ENCODE measurements at regions not wholly inside any gene's neighbourhood (a gene's known extent, or its start where the extent isn't known, plus 50 kb on each side); places are given as distances from the start of the nearest gene placed in this dataset.

DNA sequence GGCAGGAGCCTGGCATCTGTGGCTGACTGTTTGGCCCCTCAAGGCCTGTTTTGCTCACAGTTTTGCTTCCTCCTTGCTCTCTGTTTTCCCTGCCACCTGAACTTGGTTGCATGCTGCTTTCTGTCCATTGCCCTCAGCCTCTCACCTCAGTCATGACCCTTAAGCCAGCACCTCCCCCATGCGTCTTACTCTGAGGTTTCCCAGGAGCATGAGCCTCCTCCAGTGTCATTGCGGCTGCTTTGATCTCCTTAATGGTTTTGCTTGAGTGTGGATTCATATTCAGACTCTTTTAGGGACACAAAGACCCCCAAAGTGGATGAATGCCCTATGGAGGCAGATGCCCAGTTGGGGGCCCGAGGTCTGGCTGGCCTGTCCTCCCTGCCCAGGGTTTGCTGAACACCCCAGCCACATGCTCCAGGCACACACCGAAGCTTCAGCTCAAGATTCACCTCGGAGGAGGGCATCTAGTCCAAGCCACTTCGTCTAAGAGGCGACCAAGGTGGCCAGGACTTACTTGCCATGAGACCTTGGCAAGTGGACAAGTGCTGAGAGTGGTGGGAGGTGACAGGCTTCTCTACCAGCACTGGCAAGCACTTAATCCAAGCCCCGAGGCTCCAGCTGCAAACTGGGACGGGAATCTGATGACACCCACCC, 95.4 kb upstream of the DIO3 start:
- no peak for DNase-seq (ENCODE audit: low read depth in 2 of 2)

DNA sequence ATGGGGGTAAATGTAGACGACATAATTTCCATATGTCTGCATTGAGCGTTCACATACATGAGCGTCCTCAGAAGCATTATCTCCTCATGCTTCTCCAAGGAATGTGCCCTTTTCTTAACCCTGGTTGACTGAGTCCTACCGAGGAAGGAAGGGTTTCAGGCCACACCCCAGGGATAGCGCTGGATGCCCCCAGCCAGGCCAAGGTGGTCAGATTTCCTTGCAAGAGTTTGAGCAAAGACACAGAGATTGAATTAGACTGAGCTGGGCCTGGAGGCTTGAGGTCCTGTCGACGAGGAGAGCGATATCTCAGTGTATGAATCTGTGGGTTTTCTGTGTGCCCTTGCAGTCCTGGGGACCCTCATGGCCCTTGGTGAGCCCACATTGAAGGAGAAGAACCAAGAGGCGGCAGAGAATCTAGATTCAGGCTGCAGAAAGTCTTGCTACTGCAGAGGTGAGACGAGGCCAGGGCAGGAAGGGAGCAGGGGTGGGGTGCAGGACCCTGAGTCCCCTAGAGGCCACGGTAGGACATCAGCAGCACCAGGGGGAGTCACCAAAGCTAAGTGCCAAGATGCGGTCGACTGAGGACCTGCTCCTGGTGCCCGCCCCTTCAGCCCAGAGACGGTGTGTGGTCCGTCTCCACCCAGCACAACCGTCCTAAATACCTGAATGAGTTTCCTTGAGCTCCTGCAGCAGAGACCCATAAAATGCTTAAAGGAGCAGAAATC, 94.7 kb upstream of the DIO3 start:
- no peak for DNase-seq (ENCODE audit: low read depth in 2 of 2)

DNA sequence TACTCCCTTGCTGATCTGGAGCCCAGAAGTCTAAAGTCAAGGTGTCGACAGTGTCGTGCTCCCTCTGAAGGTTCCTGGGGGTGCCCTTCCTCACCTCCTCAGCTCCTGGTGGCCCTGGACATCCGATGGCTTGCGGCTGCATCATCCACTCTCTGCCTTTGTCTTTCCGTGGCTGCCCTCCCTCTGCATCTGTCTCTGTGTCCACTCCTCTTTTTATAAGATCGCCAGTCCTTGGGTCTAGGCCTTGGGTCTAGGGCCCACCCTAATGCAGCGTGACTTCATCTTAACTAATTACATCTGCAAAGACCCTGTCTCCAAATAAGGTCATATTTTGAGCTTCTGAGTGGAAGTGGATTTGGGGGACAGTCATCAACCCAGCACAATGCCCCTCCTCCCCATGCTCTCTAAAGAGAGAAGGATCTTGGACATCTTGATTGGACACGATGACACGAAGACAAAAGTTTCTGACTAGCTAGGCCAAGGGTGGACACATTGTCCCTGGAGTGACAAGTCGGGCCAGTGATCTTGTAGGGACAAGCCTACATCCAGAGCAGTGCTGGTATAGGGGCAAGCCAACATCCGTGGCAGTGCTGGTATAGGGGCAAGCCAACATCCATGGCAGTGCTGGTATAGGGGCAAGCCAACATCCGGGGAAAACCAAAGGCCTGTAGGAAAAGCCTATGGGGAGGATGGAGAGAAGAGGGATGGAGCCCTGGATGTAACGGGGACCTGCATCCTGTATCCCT, 93.9 kb upstream of the DIO3 start:
- no peak for DNase-seq (ENCODE audit: low read depth in 2 of 2)

DNA sequence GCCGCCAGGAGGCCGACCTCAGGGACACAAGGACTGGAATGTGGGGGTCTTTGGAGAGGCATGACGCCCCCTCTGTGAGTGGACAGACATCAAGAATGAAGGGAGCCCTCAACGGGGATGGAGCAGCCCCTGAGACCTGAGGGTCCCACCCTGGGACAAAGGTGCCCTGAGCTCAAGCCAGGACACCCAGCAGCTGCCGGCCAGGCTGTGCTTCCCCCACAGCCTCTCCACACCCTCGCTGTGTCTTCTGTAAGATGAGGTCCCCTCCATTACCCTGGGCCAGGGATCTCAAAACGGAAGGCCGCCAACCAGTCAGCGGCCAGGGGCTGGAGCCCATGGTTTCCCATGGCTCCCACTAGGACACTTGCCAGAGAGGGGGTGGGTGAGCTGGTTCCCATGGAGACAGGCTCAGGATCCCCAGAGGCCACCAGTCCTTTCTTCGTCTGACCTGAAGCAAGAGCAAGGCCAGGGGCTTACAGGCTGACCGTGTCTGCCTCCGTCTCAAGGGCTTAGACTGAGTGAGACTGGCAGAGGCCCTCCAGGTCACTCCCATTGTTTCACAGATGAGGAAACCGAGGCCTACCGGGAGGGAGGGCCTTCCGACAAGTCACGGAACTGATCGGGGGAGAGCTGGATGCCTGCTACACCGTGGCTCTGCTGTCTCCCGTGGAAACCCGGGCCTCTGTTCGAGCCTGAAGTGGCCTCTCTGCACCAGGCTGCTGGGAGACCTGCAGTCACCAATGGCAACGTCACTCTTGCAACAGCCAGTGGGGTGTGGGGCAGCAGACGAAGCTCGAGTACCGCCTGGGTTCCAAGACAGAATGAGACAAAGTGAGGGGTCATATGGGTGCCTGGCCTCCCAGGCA, 91.7 kb upstream of the DIO3 start:
- DNase-seq (ENCODE audit: low read depth in 2 of 2) = no peak

DNA sequence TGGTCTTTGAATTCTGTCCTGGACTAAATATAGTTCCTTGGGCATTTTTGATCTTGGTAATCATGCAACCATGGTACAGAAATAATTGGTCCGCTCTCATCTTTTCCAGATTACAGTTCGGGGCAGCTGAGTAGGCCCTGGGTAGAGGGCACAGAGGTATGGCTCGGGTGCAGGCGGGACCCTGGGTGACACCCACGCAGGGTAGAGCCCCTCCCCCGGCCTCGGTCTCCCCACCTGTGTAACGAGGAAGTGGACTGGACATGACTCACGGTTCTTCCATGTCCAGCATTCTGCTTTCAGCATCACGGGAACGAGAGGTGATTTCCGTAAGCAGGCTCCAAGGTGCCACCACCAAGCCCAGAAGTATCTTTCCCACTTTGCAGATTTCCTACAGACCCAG, 91.0 kb upstream of the DIO3 start:
- DNase-seq (ENCODE audit: low read depth in 2 of 2) = no peak

DNA sequence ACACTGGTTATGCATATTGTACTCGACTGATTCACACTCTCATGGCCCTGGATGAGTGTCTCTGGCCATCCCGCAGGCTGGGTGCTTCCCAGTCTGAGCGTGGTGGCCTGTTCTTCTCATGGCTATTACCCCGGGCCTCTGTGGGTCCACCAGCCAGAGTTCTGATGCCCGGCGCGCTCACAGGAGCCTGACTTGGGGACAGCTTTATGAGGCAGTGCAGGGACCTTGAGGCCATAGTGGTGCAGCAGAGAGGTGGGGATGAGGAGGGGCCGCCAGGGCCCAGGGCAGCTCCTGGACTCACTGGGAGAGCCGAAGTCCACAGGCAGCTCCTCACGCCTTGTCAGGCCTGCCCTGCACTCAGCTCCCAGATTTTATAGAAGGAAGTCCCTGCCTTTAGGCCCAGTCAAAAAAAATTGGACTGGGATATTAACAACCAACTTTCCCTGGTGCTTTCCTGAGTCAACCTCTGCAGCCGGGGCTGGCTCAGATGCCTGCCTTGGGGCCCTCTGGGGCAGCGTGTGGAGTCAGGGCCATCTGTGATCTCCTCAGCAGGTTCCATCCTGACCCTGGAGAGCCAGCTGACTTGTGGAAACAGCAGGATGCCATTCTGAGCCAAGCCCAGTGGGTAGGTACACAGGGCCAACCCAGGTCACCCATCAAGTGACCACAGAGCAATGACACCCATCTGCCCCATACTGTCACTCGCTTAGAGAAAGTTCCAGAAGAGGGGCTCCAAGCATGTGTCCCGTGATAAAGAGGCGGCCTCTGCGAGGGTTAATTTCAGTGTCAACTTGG, 89.4 kb upstream of the DIO3 start:
- no peak for DNase-seq (ENCODE audit: low read depth in 2 of 2)

DNA sequence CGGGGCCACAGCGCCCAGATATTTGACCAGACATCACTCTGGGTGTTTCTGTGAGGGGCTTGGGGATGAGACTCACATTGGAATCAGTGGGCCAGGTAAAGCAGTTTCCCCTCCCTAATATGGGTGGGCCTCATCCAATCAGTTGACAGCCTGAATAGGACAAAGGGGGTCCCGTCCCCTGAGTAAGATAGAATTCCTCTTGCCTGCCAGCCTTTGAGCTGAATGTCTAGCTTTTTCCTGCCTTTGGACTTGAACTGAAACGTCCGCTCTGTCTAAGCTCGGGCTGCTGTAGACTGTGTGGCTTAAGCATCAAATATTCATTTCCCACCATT, 88.8 kb upstream of the DIO3 start:
- DNase-seq (ENCODE audit: low read depth in 2 of 2) = no peak

DNA sequence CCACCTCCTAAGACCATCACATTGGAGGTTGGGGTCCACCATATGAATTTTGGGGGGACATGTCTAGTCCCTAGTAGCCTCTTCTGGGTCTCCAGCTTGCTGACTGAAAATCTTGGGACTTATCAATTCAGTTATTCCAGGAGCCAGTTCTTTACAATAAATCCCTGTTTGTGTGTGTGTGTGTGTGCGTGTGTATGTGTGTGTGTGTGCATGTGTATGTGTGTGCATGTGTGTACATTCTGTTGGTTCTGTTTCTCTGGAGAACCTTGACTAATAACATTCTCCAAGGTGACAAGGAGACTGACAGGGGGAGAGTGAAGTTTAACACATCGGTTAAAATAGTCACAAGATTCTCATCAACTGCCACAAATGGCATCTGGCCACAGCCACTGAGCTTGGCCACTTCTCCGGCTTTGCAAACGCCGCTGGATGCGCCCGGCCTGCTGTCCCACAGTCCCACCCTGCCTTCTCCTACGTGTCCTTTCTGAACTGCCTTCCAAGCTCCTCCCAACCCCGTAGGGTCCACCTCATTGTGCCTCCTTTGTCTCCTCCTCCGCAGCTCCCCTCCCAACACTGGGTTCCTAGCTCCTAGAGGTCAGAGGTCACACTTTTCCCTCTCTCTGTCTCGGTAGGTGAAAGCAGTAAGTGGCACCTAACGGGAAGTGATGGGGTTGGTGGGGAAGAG, 88.1 kb upstream of the DIO3 start:
- no peak for DNase-seq (ENCODE audit: low read depth in 2 of 2)

DNA sequence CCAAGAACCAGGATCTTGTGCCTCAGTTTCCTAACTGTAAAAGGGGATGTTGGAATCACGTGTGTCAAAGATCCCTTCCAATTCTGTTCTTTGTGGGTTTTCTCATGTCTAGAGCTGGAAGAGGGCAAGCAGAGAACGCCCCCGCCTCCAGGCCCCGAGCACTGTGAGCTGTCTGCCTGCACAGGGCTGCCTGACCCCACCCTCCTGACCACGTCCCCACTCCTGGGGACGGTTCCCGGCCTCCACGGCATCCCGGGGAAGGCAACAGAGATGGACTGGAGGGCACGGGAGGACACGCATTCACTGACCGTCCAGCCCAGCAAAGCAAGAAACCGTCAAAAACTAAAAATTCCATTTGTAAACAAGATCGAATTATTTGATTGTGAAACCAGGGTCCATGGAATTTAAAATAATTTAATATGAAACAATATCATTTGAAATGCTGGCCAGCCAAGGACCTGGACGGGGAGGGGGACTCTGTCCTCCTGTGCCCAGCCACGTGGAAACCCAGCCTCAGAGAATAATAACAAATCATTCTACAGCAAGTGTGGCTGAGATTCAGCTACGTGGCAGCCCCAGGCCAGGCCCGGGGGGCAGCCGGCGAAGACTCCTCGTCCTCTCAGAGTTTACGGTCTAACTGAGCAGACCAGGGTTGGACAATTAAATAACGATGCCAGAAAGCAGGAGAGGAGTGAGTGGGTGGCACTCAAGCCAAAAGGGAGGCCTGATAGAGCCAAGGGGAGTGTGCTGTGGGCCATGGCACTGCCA, 87.3 kb upstream of the DIO3 start:
- DNase-seq (ENCODE audit: low read depth in 2 of 2) = no peak

DNA sequence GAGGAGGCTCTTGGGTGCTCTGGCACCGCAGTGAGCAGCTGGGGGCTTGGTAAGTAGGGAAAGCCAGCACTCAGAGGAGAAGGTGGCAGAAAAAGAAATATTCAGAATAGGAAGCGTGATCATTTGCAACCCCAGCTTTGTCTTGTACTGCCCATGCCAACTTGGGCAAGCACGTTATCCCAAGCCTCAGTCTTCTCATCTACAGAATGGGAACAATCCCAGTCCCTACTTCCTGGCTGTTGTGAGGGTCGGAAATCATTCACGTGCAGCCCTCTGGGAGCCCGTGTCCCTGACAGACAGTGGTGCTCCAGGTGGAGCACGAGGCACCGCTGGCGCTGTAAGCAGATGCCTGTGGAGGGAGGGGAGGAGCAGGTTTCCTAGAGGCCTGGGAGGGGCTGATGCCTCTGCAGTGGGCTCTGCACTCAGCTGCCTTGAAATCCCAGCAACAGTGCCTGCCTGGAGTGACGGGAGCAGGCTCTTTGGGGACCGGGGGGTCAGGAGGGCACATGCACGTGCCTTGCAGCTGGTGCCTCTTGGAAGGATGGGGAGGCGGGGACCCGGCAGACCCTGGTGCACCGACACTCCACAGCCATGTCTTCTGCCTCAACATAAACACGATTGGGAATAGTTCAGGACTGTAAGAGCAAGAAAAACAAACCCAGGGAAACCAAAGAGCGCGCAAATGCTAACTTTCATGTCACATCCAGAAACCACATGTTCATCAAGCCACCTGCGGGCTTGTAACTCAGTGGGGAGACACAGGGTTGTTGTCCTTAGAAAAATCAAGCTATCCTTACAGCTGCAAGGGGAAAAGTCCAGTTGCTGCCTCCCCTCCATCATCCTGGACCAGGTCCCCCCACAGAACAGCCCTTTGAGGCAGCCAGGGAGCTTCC, 86.5 kb upstream of the DIO3 start:
- no peak for DNase-seq (ENCODE audit: low read depth in 2 of 2)

DNA sequence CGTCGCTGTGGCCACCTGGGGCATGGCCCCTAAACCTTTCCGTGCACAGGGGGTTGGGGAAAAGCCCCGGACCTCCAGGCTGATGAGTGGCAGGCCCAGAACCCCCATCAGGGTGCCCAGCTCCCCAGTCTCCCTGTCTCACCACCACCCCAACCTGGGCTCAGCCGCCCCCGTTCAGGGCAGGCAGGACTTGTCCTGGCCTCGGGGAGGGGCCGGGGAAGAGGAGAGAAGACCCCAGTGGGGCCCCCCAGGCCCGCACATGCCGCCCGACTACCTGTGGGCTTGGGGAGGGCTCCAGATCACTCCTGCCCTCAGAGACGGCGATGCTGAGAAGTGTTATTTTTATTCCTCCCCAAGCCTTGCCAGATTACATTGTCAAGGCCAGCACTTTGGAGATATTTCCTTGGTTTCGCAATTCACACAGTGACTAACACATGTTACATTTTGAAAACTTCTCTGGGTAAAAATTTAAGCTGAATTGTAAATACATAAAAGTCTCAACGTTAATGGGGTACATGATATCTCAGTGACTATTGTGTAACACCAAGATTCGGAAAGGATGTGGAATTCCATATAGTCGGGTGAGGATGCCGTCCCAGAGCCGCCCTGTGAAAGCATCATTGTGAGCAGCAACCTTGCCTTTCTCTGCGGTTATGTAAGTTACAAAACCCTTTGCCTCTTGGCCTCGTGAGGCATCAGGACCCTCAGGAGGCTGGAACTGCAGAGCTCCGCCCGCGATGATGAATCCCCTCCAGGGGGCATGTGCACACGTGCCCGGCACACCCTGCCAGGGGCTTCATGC, 85.6 kb upstream of the DIO3 start:
- DNase-seq (ENCODE audit: low read depth in 2 of 2) = peak; percentile 52 to 65

DNA sequence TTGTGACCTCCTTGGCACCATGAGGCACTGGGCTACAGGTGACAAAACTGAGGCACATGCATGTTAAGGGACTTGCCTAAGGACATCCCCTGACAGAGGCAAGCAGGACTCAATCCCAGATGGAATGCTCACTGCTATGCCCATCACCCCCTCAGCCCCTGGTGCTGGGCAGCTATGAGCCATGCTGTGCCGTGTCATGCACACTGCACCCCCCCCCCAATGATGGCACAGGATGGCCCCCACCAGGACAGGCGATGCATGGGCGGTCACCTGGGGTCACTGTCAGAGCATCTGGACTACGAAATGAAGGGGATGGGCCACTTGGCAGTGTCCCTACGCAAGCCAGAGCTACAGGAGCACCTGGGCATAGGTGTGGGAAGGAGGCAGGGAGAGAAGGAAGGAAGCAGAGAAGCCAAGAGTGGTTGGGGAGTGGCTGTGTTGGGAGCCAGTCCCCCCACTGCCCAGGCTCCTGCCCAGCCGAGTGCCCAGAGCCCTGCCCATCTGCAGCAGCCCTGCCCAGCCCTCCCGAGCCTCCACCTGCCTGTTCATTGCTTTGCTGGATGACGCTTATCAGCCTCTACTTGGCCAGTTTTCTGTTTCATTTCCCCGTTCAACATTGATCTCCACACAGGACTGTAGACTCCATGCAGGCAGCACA, 84.9 kb upstream of the DIO3 start:
- no peak for DNase-seq (ENCODE audit: low read depth in 2 of 2)

DNA sequence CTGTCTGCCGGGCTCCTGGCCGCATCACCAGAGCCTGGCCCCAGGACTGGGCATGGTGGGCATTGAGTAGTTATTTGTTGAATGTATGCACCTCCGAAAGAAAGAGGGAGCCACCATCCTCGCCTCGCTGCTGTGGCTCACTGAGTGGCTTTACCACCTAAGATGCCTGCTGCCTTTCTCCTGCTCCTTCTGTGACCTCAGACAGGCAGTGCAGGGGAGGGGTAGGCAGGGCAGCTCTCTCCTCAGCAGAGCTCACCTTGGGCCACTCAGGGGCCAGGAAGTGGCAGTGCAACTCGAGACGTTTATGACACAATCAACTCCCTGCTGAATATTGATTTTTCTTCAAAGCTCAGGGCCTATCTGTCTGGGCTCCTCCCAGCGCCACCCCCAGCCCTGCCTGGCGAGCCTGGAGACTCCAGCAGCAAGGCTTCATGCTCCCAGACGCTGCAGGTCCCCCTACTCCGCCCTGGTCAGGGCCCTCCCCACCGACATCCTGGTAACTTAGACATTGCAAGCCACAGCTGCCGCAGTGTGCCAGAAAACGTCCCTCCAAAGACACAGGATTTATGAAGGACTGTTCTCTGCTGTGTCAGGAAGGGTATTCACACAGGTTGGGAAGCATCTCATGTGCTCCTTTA, 84.3 kb upstream of the DIO3 start:
- no peak for DNase-seq (ENCODE audit: low read depth in 2 of 2)

DNA sequence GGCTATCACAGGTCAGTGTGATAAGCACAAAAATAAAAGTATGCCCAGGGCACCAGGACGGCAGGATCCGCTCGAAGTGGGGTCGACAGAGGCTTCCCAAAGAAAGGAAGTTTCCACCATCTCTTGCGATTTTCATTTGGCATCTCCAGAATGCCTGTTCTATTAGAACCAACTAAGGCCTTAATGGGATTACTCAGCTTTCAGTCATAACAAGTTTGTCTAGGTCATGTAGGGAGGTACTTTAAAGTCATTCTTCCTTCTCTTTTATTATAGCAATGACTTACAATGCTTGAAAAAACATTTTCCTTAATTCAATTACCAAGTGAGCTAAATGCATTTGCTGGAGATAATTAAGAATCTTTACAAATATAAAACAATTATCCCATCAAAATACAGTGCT, 83.6 kb upstream of the DIO3 start:
- no peak for DNase-seq (ENCODE audit: low read depth in 2 of 2)

DNA sequence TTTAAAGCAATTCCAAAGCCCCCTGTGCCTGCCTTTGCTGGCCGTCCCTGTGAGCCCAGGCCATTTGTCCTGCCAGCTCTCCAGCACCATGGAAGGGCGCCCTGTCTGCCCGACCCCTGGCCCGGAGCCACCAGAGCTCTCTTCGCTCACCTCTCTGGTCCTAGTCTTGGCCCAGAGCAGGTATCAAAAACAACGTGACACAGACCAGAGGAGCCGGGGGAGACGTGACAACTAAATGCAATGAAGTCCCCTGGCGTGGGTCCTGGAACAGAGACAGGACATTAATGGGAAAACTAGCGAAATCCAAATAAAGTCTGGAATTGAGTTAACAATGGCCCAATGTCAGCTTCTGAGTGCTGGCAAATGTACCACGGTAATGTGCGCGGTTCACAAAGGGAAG, 83.2 kb upstream of the DIO3 start:
- DNase-seq (ENCODE audit: low read depth in 2 of 2) = no peak

DNA sequence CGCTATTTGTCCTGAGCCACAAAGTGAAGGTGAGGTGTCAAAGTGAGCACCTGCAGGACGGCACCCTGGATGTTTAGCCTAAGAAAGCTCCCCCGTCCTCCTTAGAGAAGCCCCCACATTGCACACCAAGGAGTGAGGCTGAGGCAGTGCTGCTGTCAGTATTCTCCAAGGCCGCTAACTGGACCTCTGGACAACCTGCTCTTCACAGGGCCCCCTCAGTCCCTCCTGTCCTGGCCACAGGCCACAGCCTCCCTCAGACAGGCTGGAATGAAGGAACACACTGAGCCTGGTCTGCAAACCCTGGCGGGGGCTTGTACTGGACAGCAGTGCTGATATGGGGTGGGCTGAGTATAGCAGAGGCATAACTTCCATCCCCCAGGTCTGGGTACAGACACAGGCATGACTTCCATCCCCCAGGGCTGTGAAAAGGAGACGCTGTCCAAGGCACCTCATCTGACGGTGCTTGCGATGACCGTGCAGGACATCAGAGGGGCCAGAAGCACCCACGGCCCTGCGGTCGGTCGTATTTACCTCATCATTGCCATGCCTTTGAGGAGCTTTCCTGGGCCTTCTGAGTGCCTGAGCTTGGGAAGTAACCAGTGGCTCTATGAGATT, 82.4 kb upstream of the DIO3 start:
- DNase-seq (ENCODE audit: low read depth in 2 of 2) = no peak
